GM03348 (cell line): ENCODE measurements at regions not wholly inside any gene's neighbourhood (a gene's known extent, or its start where the extent isn't known, plus 50 kb on each side); places are given as distances from the start of the nearest gene placed in this dataset.
"Not testable (repeated sequence)": the region's sequence is repeated elsewhere in the genome, so short reads cannot be mapped to it uniquely, and the experiment has no call there.

Experiments used
- DNase-seq: peaks from one replicate; pipeline ENCODE4 v3.0.0; 2012; ENCODE audit warnings: low spot score

DNA sequence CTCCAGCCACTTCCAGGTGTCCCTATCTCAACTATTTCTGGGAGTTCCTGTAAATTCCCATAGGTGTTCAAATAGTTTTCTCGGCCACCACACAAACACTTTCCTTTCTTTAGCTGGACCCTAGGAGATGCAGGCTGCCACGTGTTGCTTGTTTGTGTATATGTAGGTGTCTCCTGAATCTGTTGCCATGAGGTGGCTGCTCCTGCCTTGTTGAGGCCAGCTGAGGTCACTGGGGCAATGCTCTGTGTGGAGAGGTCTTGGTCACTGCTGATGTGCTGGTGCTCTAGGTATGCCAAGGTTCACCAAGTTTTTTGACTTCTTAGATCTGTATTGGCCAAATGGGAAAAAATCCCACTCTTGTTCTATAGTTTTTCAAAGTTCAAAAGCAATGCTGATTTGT is 132.5 kb upstream of the CHD1 start:
- peak; percentile 5 for DNase-seq

DNA sequence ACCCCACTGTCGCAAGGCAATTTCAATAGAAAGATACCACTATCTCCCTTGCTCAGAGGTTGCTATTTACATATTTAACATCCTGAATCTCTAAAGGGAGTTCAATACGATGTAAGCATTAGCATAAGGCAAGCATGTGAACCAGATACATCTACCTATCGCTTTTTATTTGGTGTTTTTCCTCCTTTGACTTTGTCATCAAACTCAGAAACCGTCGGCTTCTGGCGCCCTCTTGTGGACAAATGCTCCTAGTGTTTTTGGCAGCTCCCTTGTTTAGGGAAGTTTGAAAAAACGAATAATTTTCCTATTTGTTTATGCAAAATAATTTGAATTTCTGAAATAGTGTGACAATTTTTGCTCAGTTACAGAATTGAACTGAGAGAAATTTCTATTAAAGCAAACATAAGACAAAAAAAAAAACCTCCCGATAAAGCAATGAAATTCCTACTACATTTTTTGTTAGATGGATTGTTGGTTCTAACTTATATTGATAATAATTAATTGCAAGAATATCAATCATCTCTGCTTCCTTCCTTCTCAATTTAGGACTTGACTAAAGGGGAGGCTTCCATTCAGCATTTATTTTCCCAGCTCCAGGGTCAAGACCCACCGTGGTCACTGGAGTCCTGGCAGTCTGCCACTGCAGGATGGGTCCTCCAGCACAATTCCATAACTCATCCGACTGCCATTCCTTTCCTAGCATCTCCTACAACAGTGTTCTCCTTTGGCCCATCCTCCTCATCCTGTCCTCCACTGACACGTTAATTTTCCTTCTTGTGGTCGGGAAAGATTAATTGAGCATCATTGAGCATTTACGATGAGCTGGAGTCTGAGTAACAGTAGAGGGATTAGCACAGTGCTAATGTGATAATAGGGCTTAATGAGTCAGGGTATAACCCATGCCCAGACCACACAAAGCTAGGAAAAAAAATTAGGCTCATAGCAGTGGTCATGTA is 131.8 kb upstream of the CHD1 start:
- DNase-seq: peak; percentile 72

DNA sequence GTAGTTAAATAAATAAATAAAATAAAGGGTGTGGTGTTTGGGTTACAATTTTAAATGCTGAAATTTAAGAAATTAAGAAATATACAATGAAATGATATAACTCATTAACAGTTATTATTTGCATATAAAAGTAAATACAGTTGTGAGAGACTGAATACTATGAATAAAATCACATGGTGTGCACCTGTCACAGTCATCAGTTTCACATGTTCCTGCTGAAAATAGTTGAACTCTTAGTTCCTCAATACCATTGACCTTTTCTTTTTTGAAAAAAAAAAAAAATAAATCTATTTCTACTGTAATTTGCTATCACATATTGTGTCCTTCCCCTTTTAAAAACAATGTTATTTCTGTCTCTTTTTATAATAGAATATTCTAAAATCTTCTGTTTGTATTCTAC is 130.9 kb upstream of the CHD1 start:
- no peak for DNase-seq

DNA sequence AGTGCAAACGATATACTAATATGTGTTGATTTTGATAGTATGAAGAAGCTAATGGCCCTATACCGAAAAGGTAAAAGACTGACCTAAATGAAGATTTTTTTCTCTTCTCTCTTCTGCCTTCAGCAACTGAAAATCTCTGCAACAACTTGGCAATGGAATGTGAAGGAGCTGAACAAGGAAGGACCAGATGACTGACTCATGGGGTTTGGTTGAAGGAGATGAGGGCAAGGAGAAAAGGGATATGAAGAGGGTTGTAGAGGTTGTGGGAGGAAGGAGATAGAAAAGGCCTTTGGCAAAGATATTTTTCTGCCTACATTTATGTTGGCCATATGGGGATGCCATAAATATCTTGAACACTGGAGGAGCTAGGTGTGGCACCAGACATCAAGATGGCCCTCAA is 129.7 kb upstream of the CHD1 start:
- DNase-seq: peak; percentile 29

DNA sequence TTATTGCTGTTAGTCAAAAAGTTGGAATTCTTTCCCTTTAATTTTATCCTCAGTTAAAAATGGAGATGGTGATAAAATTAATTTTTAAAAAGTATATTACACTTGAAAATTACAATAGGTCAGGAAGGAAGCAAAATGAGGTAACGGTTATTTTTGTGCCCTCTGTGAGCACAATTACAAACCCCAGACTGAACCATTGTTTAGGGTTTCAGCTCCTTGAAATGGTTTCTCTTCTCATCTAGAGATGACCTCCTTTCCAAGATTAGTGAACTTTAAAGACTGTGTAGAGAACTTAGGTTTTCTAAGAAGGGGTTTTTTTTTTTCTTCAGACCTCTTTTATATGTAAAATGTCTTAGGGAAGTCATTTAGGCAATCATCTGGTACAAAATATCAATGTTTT is 126.2 kb upstream of the CHD1 start:
- DNase-seq: no peak

DNA sequence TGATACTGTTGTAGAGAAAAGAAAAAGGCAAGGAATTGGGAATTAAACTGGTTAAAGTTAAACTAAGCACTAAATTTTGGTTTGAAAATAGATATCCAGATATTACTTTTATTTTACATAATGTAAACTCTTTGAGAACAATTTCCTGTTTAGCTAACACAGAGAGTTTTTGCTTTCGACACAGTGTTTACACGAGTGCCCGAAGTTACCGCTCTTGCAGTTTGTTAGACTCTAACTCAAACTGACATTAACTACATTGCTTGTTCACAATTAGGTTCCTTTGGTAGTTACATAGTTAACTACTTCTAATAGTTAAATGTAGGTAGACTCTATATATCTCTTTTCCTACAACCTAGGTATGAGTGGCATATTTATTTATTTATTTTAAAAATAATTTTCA is 117.1 kb upstream of the CHD1 start:
- no peak for DNase-seq

DNA sequence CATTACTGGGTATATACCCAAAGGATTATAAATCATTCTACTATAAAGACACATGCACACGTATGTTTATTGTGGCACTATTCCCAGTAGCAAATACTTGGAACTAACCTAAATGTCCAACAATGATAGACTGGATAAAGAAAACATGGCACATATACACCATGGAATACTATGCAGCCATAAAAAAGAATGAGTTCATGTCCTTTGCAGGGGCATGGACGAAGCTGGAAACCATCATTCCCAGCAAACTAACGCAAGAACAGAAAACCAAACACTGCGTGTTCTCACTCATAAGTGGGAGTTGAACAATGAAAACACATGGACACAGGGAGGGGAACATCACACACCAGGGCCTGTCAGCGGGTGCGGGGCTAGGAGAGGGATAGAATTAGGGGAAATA is 114.5 kb upstream of the CHD1 start:
- DNase-seq: not testable (repeated sequence)

DNA sequence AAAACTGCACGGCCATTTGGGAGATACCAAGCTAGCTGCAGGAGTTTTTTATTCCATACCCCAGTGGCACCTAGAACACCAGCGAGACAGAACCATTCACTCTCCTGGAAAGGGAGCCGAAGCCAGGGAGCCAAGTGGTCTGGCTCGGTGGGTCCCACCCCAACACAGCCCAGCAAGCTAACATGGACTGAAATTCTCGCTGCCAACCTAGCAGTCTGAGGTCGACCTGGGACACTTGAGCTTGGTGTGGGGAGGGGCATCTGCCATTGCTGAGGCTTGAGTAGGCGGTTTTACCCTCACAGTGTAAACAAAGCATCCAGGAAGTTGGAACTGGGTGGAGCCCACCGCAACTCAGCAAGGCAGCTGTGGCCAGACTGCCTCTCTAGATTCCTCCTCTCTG is 108.9 kb upstream of the CHD1 start:
- DNase-seq: no peak

DNA sequence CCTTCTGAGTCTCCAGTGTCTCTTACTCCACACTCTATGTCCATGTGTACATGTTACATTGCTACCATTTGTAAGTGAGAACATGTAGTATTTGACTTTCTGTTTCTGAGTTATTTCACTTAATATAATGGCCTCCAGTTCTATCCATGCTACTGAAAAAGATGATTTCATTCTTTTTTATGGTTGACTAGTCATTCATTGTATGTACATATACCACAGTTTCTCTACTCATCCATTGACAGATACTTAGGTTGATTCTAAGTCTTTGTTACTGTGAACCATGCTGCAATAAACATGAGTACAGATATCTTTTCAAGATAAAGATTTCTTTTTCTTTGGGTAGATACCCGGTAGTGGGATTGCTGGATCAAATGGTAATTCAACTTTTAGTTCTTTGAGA is 107.1 kb upstream of the CHD1 start:
- no peak for DNase-seq

DNA sequence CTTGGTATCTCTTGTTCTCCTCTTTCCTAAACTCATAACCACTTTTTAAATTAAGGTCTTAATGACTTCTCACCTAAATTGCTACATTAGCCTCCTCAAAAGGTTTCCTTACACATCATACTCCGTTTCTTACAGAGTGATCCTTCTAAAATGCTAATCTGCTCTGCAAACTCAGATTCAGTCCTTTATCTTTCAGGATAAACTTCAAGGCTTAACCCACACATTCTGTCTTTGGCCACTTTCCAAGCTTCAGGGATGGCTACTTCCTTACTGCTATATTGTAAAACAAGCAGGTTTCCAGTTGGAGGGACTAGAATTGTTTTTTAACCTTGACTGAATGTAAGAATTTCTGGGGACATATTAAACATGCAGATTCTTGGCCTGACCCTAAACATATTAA is 105.5 kb upstream of the CHD1 start:
- DNase-seq: no peak

DNA sequence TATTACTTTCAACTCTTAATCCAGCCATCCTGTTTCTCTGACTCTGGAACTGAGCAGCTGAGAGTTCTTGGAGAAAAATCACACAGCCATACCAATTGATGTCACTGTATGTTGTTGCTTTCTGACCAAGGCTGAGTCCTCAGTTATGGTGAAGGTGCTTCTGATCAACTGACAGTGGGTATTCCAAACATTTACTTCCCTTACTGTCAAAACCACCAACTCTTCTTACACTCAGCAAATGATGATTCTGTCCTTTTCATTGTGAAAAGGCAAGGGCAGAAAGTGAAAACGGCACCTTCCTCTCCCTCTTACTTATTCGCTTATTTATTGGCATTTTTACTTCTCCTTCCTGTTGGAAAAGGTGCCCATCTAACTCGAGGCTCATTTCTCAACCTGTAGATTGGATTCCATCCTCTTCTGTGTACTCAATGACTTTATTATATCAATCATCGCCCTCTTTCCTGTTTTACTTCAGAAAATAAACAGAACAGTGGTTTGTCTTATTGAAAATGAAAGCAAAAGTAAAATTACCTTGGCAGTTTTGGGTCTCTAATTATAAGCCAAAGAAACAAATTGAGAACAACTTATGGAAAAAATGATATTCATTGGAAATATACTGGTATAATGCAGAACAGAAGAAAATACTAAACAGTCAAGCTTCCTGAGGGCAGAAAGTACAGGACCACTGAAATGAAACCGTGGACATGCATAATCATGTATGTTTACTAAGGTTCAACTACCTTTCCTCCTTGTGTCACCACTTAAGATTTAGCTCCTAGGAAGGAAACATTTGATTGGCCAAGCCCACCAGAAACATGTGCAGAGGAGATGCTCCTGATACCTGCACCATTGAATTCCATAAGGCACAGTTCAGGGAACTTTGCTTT is 104.5 kb upstream of the CHD1 start:
- DNase-seq: no peak

DNA sequence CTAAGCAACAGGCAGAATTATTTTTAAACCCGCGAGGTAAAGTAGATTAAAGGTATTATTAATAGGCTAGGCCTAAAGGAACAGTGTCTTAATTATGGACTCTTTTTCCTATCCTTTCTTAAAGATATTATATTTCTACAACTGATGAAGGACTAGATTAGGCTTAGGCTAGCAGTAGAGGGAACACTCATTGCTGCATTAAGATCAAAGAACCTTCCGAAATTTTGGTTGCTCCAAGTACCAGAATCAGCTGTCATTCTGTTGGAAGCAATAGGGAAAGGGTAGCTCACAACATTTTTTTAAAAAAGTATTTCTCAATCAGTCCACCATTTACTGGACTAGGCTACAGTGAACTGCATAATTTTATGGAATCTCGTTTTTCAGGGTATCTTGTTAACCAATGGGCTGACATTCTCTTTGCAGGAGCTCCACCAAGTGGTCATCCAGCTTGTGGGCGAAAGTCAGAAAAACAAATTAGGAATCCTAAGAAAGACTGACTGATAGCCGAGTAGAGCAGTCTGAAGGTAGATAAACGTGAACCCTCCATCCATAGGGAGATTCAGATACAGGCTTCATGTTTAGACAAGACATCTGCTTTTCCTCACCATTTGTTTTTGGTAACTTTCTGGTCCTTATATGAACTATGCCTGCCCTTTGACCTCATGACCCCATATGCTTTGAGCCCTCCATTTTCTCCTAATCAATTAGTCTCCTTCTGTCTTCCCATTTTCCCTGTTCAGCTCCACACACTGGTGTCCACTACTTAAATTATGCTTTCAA is 103.6 kb upstream of the CHD1 start:
- DNase-seq: peak; percentile 80

DNA sequence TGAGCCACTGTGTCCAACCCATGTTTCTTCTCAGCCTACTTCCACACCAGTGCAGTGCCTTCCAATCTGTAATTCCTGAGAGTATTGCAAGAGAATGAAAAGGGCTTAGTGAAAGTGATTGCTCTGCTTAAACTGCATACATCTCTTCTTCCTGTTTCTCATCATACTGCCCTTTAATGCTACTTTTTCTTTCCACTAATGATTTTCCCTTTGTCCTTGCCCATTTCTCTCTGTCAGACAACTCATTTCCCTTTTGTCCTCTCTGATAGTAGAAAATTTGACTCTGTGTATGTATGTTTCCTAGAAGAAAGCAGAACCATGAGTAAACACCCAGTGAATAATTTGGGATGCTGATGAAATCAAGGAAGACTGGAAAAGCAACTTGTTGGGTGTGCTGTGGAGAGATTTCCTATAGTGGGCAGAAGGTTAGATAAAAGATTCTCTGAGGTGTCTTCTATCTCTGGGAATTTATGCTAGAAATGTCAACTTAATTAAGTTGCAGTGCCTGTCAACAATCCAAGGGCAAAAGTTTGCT is 102.2 kb upstream of the CHD1 start:
- DNase-seq: no peak

DNA sequence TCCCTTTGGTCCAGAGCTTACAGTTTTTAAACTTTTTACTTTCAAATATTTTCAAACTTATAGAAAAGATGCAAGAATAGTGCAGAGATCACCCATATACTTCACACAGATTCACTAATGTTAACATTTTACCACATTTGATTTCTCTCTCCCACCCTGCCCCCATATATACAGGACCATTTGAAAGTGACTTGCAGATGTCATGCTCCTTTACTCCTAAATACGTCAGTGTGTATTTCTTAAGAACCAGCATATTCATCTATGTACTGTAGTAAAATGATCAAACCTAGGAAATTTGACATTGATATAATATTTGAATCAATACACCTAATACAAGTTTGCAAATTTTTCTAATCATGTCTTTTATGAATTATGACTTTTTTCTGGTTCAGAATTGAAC is 100.4 kb upstream of the CHD1 start:
- no peak for DNase-seq

DNA sequence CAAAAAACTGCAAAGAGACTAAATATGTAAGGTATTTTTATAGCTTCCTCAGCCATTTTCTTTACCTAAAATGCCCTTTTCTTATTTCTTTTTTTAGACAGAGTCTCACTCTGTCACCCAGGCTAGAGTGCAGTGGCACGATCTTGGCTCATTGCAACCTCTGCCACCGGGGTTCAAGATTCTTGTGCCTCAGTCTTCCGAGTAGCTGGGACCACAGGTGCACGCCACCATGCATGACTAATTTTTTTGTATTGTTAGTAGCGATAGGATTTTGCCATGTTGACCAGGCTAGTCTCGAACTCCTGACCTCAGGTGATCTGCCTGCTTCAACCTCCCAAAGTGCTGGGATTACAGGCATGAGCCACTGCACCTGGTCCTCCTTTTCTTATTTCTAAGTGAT is 99.4 kb upstream of the CHD1 start:
- DNase-seq: not testable (repeated sequence)

DNA sequence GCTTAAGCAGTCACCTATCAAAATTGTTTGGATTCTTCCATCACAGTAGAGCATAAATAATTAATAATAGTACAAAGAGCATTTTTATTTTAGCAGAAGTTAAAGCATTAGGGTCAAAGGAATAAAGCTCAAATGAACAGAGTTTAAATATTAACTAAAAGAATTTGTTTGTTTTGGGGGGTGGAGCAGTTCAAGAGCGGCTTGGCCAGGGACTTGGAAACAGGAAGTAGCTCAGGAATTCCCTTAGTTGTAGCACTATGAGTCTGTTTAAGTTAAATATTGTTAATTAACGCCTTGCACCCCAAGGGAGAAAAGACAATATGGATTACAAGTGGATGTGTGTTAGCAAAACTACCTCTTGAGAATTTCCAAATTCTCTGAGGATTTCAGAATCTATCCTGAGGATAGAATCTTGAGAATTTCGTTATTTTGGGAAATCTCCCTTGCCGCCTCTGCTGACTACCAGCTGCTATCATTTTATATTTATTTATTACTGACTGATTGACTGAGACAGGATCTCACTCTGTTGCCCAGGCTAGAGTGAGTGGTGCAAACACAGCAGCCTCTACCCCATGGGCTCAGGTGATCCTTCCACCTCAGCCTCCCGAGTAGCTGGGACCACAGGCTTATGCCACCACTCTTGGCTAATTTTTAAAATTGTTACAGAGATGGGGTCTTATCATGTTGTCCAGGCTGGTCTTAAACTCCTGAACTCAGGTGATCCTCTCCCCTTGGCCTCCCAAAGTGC is 96.7 kb upstream of the CHD1 start:
- no peak for DNase-seq

DNA sequence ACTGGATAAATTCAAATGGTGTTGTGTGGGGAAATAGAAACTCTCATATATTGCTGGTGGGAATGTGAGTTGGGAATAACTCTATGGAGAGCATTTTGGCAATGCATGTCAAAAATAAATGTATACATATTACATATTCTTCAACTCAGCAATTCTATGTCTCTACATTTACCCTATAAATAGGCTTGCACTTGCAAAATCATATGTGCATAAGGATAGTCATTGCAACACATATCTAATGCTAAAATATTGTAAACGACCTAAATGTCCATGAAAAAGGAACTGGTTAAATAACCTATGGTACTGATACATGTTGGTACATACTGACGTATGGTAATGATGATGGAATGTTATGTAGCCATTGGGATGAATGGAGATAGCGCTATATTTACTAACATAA is 94.5 kb upstream of the CHD1 start:
- DNase-seq: no peak

DNA sequence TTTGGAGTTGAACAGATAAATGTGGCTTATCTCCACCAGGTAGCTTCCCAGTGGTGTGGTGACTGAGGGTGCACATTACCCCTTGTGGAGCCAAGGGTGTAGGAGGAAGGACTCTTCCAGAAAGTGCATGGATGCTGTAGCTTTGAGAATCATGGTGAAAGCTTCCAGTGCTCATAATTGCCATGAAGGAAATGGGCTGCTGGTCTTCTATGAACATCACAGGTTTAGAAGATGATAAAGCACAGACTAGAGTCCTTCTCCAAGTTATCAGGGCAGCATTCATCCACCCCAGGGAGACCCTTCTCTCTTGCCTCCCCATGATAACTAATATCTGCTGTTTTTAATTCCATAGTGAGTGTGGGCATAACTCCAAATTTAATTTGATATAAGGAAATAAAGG is 93.4 kb upstream of the CHD1 start:
- no peak for DNase-seq

DNA sequence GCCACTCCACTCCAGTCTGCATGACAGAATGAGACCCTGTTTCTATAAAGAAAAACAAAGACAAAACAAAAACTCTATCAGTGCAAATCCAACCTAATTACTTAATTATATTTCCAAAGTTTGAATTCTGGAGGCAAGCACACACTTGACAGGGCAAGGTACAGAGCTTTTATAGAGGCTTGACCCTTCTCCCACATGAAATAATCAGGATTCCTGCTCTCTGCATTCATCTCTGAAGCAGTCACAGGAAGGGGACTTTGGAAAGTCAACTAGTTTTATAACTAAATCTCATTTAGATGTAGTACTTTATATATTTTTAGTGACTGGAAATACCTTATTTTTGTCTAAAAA is 91.9 kb upstream of the CHD1 start:
- no peak for DNase-seq

DNA sequence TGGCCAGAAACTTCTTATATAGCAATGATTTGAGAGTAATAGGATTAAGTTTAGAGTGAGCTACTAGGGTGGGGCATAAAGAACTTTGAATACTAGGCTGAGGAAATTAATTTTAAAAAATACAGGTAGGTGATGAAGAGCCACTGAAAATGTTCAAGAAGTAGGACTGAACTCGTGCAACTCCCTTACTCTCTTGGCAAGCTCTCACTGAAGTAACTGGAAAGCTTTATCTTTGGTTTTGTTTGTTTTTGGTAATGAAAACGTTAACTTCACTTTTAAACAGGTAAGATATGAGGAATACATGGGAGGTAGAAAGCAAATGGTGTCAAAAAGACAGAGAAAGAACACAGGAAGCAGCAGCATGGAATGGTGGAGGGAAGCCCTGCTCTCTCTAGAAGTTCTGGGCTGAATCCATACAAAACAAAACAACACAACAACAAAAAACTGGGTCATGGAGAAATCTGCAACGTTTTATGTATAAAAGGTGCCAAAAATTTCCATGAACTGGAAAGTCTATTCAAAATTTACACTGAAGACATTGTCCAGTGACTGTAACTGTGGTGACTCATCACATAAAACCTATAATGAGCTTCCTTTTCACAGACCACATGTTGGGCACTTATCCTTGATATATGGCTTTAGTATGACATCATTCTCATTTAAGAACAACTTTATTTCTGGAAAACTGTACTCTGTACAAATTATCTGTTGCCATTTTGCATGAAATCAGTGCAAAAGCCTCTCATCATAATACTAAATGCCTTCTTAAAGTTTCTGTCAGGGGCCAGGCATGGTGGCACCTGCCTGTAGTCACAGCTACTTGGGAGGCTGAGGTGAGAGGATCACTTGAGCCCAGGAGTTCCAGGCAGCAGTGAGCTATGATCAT is 91.2 kb upstream of the CHD1 start:
- peak; percentile 81 for DNase-seq
